ENCODE measurements at regions not wholly inside any gene's neighbourhood (a gene's known extent, or its start where the extent isn't known, plus 50 kb on each side); places are given as distances from the start of the nearest gene placed in this dataset.

- Histone ChIP-seq H3K27ac (ENCODE audit: insufficient read length, low read depth, low read length) (no peak overlapping the region), H3K9ac (ENCODE audit: extremely low read depth, insufficient read length, low read length) (no peak overlapping the region), H4K5ac (ENCODE audit: insufficient read length, low read depth, low read length) (no peak overlapping the region), H3K14ac (ENCODE audit: insufficient read depth, low read length) (no peak overlapping the region), H3K79me2 (ENCODE audit: insufficient read depth, low read length) (no peaks in the 10 kb centered on the region), H2BK5ac (ENCODE audit: insufficient read length, low read length) (no peak overlapping the region), H2AFZ (ENCODE audit: low read length) (no peak overlapping the region), H4K91ac (ENCODE audit: insufficient read length, low read depth, low read length) (no peak overlapping the region), H4K20me1 (ENCODE audit: control insufficient read depth, insufficient read depth, insufficient read length) (no peaks in the 10 kb centered on the region), H3K18ac (ENCODE audit: insufficient read length, low read depth, low read length) (no peak overlapping the region), H4K8ac (replicated peaks; ENCODE audit: insufficient read length, low read depth, low read length) (no peak overlapping the region), H3K79me1 (ENCODE audit: insufficient read depth, low read depth, low read length, poor library complexity, severe bottlenecking) (no peaks in the 10 kb centered on the region), H2BK120ac (ENCODE audit: low read depth, low read length, poor library complexity, severe bottlenecking) (no peak overlapping the region), H3K56ac (ENCODE audit: insufficient read length, low read depth, low read length) (no peak overlapping the region), H3K23me2 (ENCODE audit: insufficient read length, low read depth, low read length, poor library complexity, severe bottlenecking) (no peaks in the 10 kb centered on the region), H3K9me3 (ENCODE audit: control insufficient read depth, low read depth, low read length) (peaks cover 6% of the 10 kb centered on the region), H3K4me2 (ENCODE audit: insufficient read depth, insufficient read length, low read length) (no peak overlapping the region), H3K27me3 (ENCODE audit: insufficient read depth, low read length) (no peaks in the 10 kb centered on the region), H3T11ph (ENCODE audit: low read length) (no peak overlapping the region), H3K23ac (ENCODE audit: insufficient read length, low read depth, low read length) (no peak overlapping the region), H2AK5ac (ENCODE audit: insufficient read length, low read length) (no peak overlapping the region), H2BK20ac (ENCODE audit: low read depth, low read length, poor library complexity, severe bottlenecking) (no peak overlapping the region), H3K4ac (ENCODE audit: low read depth, low read length) (no peak overlapping the region), H2BK12ac (ENCODE audit: insufficient read length, low read depth, low read length) (no peak overlapping the region), H2BK15ac (ENCODE audit: low read depth, low read length) (no peak overlapping the region), H3K4me1 (ENCODE audit: insufficient read depth, low read length) (peaks cover 6% of the 10 kb centered on the region; the same call in 1 of the 2 replicates)
- TF ChIP-seq, protein P1, sequence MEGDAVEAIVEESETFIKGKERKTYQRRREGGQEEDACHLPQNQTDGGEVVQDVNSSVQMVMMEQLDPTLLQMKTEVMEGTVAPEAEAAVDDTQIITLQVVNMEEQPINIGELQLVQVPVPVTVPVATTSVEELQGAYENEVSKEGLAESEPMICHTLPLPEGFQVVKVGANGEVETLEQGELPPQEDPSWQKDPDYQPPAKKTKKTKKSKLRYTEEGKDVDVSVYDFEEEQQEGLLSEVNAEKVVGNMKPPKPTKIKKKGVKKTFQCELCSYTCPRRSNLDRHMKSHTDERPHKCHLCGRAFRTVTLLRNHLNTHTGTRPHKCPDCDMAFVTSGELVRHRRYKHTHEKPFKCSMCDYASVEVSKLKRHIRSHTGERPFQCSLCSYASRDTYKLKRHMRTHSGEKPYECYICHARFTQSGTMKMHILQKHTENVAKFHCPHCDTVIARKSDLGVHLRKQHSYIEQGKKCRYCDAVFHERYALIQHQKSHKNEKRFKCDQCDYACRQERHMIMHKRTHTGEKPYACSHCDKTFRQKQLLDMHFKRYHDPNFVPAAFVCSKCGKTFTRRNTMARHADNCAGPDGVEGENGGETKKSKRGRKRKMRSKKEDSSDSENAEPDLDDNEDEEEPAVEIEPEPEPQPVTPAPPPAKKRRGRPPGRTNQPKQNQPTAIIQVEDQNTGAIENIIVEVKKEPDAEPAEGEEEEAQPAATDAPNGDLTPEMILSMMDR (conservative IDR thresholded peaks at IDR 0.05): no peak
- H3K27me3 Mint-ChIP-seq (ENCODE audit: low read depth): peaks cover 13% of the 10 kb centered on the region
- peaks cover 10 to 12% of the 10 kb centered on the region in 2 experiments for H3K9me3 Mint-ChIP-seq
- H3K27ac Mint-ChIP-seq: no peak overlapping the region
- peaks cover 4 to 13% (median 8%) of the 10 kb centered on the region in 3 experiments; a peak in 5 of 7 replicates for H3K36me3 Mint-ChIP-seq (ENCODE audit: insufficient read depth in 1 of 3, low read depth in 3 of 3)
- WGBS (ENCODE audit: extremely low coverage, insufficient read length, low lambda C conversion rate): no CpG with 5 or more reads among the region's 1 CpG
- peaks cover 44 to 52% of the 10 kb centered on the region in 2 experiments for H3K4me1 Mint-ChIP-seq
- H3K4me3 Mint-ChIP-seq: no peak overlapping the region
- DNase-seq: no peak
Observed at GRCh38 chr10:6759961-6760360, 179.9 kb upstream of the PRKCQ start.

All from H9 (cell line).